ENCODE measurements at regions not wholly inside any gene's neighbourhood (a gene's known extent, or its start where the extent isn't known, plus 50 kb on each side); places are given as distances from the start of the nearest gene placed in this dataset.
"Not testable (repeated sequence)": the region's sequence is repeated elsewhere in the genome, so short reads cannot be mapped to it uniquely, and the experiment has no call there.

GRCh38 chr9:102669220-102669619, 325.9 kb upstream of the CYLC2 start:
- DNase-seq (ENCODE audit: extremely low read depth, low read depth), result no peak
- H3K4me3 ChIP-seq (replicated peaks; ENCODE audit: low read depth, low read length), result no peak overlapping the region
- TF ChIP-seq CTCF (IDR thresholded peaks at IDR 0.05; ENCODE audit: low read depth, low read length, missing control alignments), result no peak

DNA sequence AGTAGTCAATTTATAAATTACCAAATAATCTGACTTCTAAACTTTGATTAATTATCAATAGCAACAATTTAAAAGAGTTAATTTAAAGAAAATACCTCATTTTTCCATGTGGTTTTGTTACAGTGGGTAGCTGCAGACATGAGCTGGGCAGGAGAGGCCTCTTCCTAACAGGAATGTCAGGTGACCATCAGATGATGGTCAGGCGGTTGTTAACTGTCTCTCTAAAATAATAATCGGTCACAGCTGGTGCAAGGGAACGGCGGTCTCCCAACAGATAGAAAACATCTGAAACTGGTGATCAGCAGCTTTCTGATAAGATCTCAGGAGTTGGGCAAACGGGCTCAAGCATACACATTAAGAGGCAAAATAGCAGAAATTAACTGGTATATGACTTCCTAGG, 342.7 kb upstream of the CYLC2 start:
- TF ChIP-seq CTCF (IDR thresholded peaks at IDR 0.05; ENCODE audit: low read depth, low read length, missing control alignments), result no peak
- no peak overlapping the region for H3K4me3 ChIP-seq (replicated peaks; ENCODE audit: low read depth, low read length)
- DNase-seq (ENCODE audit: extremely low read depth, low read depth), result no peak

- no peak for TF ChIP-seq CTCF (IDR thresholded peaks at IDR 0.05; ENCODE audit: low read depth, low read length, missing control alignments)
- no peak overlapping the region for H3K4me3 ChIP-seq (replicated peaks; ENCODE audit: low read depth, low read length)
- no peak for DNase-seq (ENCODE audit: extremely low read depth, low read depth)
Observed at GRCh38 chr9:102650896-102651295, 344.2 kb upstream of the CYLC2 start.

DNA sequence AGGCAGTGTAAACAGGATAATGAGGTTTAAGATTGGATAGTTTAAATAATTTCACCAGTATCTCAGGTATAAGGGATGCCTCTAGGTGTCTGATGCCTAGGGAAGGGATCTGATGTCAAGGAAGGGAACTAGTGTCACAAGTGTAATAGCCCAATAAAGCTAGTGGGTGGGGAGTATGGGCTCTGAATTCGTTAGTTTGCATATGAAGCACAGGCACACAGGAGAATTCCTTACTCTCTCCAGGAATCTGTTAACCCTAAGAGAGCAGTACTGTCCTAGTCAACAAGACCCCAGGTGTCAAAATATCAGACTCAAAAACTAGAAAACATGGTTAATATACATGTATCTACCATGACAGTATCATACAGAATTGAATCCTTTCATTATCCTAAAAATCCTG, 352.5 kb upstream of the CYLC2 start:
- no peak for TF ChIP-seq CTCF (IDR thresholded peaks at IDR 0.05; ENCODE audit: low read depth, low read length, missing control alignments)
- H3K4me3 ChIP-seq (replicated peaks; ENCODE audit: low read depth, low read length), result no peak overlapping the region
- no peak for DNase-seq (ENCODE audit: extremely low read depth, low read depth)

DNA sequence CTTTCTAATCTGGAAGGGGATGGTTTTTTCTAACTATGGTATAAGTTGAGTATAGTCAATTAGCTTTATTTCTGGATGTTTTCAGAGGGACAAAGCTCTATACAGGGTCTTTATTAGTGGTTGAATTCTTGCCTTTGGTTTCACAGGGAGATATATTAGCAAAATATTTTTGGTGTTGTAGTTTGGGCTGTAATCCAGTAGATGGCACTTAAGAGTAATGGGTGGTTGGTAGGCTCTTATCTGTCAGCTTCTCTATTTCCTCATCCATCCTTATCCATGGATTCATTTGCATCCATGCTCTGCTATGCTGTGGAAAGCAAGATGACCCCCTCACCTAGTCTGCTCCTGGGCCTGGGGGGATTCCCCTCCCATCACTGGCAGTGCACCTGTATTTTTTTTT, 363.6 kb upstream of the CYLC2 start:
- H3K4me3 ChIP-seq (replicated peaks; ENCODE audit: low read depth, low read length), result no peak overlapping the region
- no peak for TF ChIP-seq CTCF (IDR thresholded peaks at IDR 0.05; ENCODE audit: low read depth, low read length, missing control alignments)
- no peak for DNase-seq (ENCODE audit: extremely low read depth, low read depth)

GRCh38 chr9:102609461-102609860, 385.7 kb upstream of the CYLC2 start:
- H3K4me3 ChIP-seq (replicated peaks; ENCODE audit: low read depth, low read length), result no peak overlapping the region
- no peak for TF ChIP-seq CTCF (IDR thresholded peaks at IDR 0.05; ENCODE audit: low read depth, low read length, missing control alignments)
- DNase-seq (ENCODE audit: extremely low read depth, low read depth), result no peak

DNA sequence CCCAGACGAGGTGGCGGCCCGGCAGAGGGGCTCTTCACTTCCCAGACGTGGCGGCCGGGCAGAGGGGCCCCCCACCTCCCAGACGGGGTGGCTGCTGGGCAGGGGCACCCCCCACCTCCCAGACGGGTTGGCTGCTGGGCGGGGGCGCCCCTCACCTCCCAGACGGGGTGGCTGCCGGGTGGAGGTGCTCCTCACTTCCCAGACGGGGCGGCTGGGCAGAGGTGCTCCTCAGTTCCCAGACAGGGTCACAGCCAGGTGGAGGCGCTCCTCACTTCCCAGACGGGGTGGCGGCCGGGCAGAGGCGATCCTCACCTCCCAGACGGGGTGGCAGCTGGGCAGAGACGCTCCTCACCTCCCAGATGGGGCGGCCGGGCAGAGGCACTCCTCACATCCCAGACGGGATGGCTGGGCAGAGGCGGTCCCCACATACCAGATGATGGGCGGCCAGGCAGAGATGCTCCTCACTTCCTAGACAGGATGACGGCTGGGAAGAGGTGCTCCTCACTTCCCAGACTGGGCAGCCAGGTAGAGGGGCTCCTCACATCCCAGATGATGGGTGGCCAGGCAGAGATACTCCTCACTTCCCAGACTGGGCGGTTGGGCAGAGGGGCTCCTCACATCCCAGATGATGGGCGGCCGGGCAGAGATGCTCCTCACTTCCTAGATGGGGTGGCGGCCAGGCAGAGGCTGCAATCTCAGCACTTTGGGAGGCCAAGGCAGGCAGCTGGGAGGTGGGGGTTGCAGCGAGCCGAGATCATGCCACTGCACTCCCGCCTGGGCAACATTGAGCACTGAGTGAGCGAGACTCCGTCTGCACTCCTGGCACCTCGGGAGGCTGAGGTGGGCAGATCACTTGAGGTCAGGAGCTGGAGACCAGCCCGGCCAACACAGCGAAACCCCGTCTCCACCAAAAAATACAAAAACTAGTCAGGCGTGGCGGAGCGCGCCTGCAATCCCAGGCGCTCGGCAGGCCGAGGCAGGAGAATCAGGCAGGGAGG, 391.6 kb upstream of the CYLC2 start:
- DNase-seq (ENCODE audit: extremely low read depth, low read depth); H3K4me3 ChIP-seq (replicated peaks; ENCODE audit: low read depth, low read length): not testable (repeated sequence)

All from HFF-Myc (cell line).